HG02885 (cell line): ENCODE measurements at regions not wholly inside any gene's neighbourhood (a gene's known extent, or its start where the extent isn't known, plus 50 kb on each side); places are given as distances from the start of the nearest gene placed in this dataset.

Source experiments
- ATAC-seq: cut with Tn5 transposase; IDR thresholded peaks from one replicate; pipeline ENCODE4 v1.9.1; 2021; ENCODE audit warnings: mild to moderate bottlenecking; ENCODE audit not compliant: unreplicated experiment, poor library complexity

- no peak for ATAC-seq
Measured at GRCh38 chr12:98317939-98318899, 197.2 kb upstream of the TMPO start.

GRCh38 chr12:98319716-98320425 lies 195.5 kb upstream of the TMPO start:
- ATAC-seq = no peak

GRCh38 chr12:98325003-98325402 lies 190.4 kb upstream of the TMPO start:
- ATAC-seq = no peak

- ATAC-seq = no peak
Measured at GRCh38 chr12:98328467-98328866, 186.9 kb upstream of the TMPO start.

- no peak for ATAC-seq
Measured at GRCh38 chr12:98329589-98329988, 185.8 kb upstream of the TMPO start.

- ATAC-seq = peak; percentile 72
Measured at GRCh38 chr12:98332642-98333041, 182.7 kb upstream of the TMPO start.

- ATAC-seq = no peak
Measured at GRCh38 chr12:98334768-98335167, 180.6 kb upstream of the TMPO start.

- ATAC-seq = no peak
Measured at GRCh38 chr12:98341026-98341425, 174.4 kb upstream of the TMPO start.

- no peak for ATAC-seq
Measured at GRCh38 chr12:98341732-98342131, 173.7 kb upstream of the TMPO start.

- peak; percentile 63 for ATAC-seq
Measured at GRCh38 chr12:98343002-98343567, 172.3 kb upstream of the TMPO start.

GRCh38 chr12:98344046-98344930 lies 171.1 kb upstream of the TMPO start:
- no peak for ATAC-seq

- no peak for ATAC-seq
Measured at GRCh38 chr12:98345308-98345876, 170.0 kb upstream of the TMPO start.

- peak; percentile 33 for ATAC-seq
Measured at GRCh38 chr12:98351089-98351488, 164.3 kb upstream of the TMPO start.

- ATAC-seq = no peak
Measured at GRCh38 chr12:98351784-98352183, 163.6 kb upstream of the TMPO start.

GRCh38 chr12:98352218-98352811 lies 163.1 kb upstream of the TMPO start:
- peak; percentile 60 for ATAC-seq

- peak; percentile 24 for ATAC-seq
Measured at GRCh38 chr12:98352835-98353234, 162.6 kb upstream of the TMPO start.

- ATAC-seq = no peak
Measured at GRCh38 chr12:98354520-98355035, 160.8 kb upstream of the TMPO start.

- no peak for ATAC-seq
Measured at GRCh38 chr12:98355322-98355721, 160.1 kb upstream of the TMPO start.

GRCh38 chr12:98355933-98356332 lies 159.5 kb upstream of the TMPO start:
- no peak for ATAC-seq
